Upper lobe of right lung (tissue), 1 donor: ENCODE measurements at regions not wholly inside any gene's neighbourhood (a gene's known extent, or its start where the extent isn't known, plus 50 kb on each side); places are given as distances from the start of the nearest gene placed in this dataset.
"Not testable (repeated sequence)": the region's sequence is repeated elsewhere in the genome, so short reads cannot be mapped to it uniquely, and the experiment has no call there.

Experiments used
- ATAC-seq: fragments of 200-7000 bp; cut with Tn5 transposase; one replicate; pipeline ENCODE4 v1.9.1; 2020; ENCODE audit warnings: mild to moderate bottlenecking, moderate library complexity
- DNase-seq: peaks from one replicate; pipeline ENCODE4 v3.0.0-alpha.2; 2020
- H3K27ac ChIP-seq: fragments of 200-600 bp; one replicate; pipeline ENCODE4 v1.8.0; 2022
- H3K27me3 ChIP-seq: fragments of 200-600 bp; one replicate; pipeline ENCODE4 v1.8.0; 2022; ENCODE audit warnings: mild to moderate bottlenecking
- H3K36me3 ChIP-seq: fragments of 200-600 bp; one replicate; pipeline ENCODE4 v1.8.0; 2022
- H3K4me1 ChIP-seq: fragments of 200-600 bp; one replicate; pipeline ENCODE4 v1.8.0; 2022
- H3K4me3 ChIP-seq: fragments of 200-600 bp; one replicate; pipeline ENCODE4 v1.8.0; 2022; ENCODE audit warnings: mild to moderate bottlenecking
- H3K9me3 ChIP-seq: fragments of 200-600 bp; one replicate; pipeline ENCODE4 v1.8.0; 2022
- CTCF ChIP-seq: fragments of 200-600 bp; IDR thresholded peaks from one replicate; pipeline ENCODE4 v1.8.0; 2022; ENCODE audit warnings: antibody characterized with exemption
- intact Hi-C: fragments of 100-400 bp; cut with DNase I; formaldehyde crosslinking; loops from one replicate; pipeline ENCODE4 v1.11.0; 2022
- donor health status: DM: no; HTN: yes; CAD: no; lungs with severe emphysema.

- DNase-seq (no peak), ATAC-seq (peak; percentile 11)
- no peak overlapping the region for H3K4me3 ChIP-seq
- H3K27ac ChIP-seq, result no peak overlapping the region
- no peaks in the 10 kb centered on the region for H3K4me1 ChIP-seq
- no peaks in the 10 kb centered on the region for H3K9me3 ChIP-seq
- no peaks in the 10 kb centered on the region for H3K36me3 ChIP-seq
- intact Hi-C loops, result no loop called here
- peaks cover 46% of the 10 kb centered on the region for H3K27me3 ChIP-seq
- TF ChIP-seq CTCF, result no peak
Observed at GRCh38 chr13:20301403-20302071, 69.4 kb upstream of the GJB6 start.

GRCh38 chr13:20301015-20301402 lies 68.9 kb upstream of the GJB6 start:
- Histone ChIP-seq H3K4me3 (no peak overlapping the region), H3K4me1 (no peaks in the 10 kb centered on the region), H3K36me3 (no peaks in the 10 kb centered on the region), H3K27me3 (peaks cover 46% of the 10 kb centered on the region), H3K9me3 (no peaks in the 10 kb centered on the region), H3K27ac (no peak overlapping the region)
- DNase-seq (no peak), ATAC-seq (no peak)
- intact Hi-C loops, result no loop called here
- TF ChIP-seq CTCF, result no peak

GRCh38 chr13:20297181-20297580 lies 65.1 kb upstream of the GJB6 start:
- ATAC-seq (no peak), DNase-seq (no peak)
- intact Hi-C loops, result no loop called here
- Histone ChIP-seq H3K4me1 (no peaks in the 10 kb centered on the region), H3K9me3 (no peaks in the 10 kb centered on the region), H3K4me3 (no peak overlapping the region), H3K27ac (no peak overlapping the region), H3K36me3 (no peaks in the 10 kb centered on the region), H3K27me3 (peaks cover 30% of the 10 kb centered on the region)
- TF ChIP-seq CTCF, result no peak

GRCh38 chr13:20295956-20296355 lies 63.8 kb upstream of the GJB6 start:
- no peak for DNase-seq
- intact Hi-C loops, result no loop called here
- TF ChIP-seq CTCF, result no peak
- Histone ChIP-seq H3K27ac (no peak overlapping the region), H3K36me3 (no peaks in the 10 kb centered on the region), H3K4me1 (no peaks in the 10 kb centered on the region), H3K4me3 (no peak overlapping the region), H3K9me3 (no peaks in the 10 kb centered on the region), H3K27me3 (peaks cover 17% of the 10 kb centered on the region)
- no peak for ATAC-seq

- H3K9me3 ChIP-seq, result no peaks in the 10 kb centered on the region
- no peaks in the 10 kb centered on the region for H3K36me3 ChIP-seq
- ATAC-seq (no peak), DNase-seq (no peak)
- H3K27ac ChIP-seq, result no peak overlapping the region
- TF ChIP-seq CTCF, result no peak
- peaks cover 7% of the 10 kb centered on the region for H3K27me3 ChIP-seq
- H3K4me1 ChIP-seq, result no peaks in the 10 kb centered on the region
- intact Hi-C loops, result no loop called here
- H3K4me3 ChIP-seq, result no peak overlapping the region
Observed at GRCh38 chr13:20294497-20294896, 62.4 kb upstream of the GJB6 start.

- H3K27me3 ChIP-seq, H3K4me1 ChIP-seq, H3K4me3 ChIP-seq, ATAC-seq, intact Hi-C loops, DNase-seq, H3K27ac ChIP-seq, H3K9me3 ChIP-seq, H3K36me3 ChIP-seq: not testable (repeated sequence)
Observed at GRCh38 chr13:20292301-20292700, 60.2 kb upstream of the GJB6 start.
